Esophagus (tissue), 2 donors: ENCODE measurements at regions not wholly inside any gene's neighbourhood (a gene's known extent, or its start where the extent isn't known, plus 50 kb on each side); places are given as distances from the start of the nearest gene placed in this dataset.

Experiments
- H3K27ac ChIP-seq, 2 donors: one replicate each; pipeline ENCODE4 v1.5.1; 2013; ENCODE audit warnings: low read depth in 2 of 2, mild to moderate bottlenecking in 2 of 2, inconsistent platforms in 1 of 2, low read length in 1 of 2, moderate library complexity in 1 of 2
- H3K27me3 ChIP-seq, 2 donors: one replicate each; pipeline ENCODE4 v1.6.1; 2013; ENCODE audit warnings: low read length in 2 of 2, control low read depth in 1 of 2, mild to moderate bottlenecking in 1 of 2; ENCODE audit not compliant: insufficient read depth in 2 of 2, control insufficient read depth in 1 of 2
- H3K36me3 ChIP-seq, 2 donors: one replicate each; pipeline ENCODE4 v1.6.1; 2013; ENCODE audit warnings: low read length in 1 of 2; ENCODE audit not compliant: control insufficient read depth in 2 of 2, insufficient read depth in 2 of 2
- H3K4me1 ChIP-seq, 2 donors: one replicate each; pipeline ENCODE4 v1.6.1; 2013; ENCODE audit warnings: low read length in 1 of 2; ENCODE audit not compliant: control insufficient read depth in 2 of 2, insufficient read depth in 2 of 2
- H3K4me3 ChIP-seq, 2 donors: one replicate each; pipeline ENCODE4 v1.5.1; 2013; ENCODE audit warnings: low read length in 2 of 2, mild to moderate bottlenecking in 2 of 2, low read depth in 1 of 2, moderate library complexity in 1 of 2
- H3K9me3 ChIP-seq, 2 donors: one replicate each; pipeline ENCODE4 v1.6.1; 2013; ENCODE audit warnings: mild to moderate bottlenecking in 2 of 2, low read depth in 1 of 2, low read length in 1 of 2, moderate library complexity in 1 of 2; ENCODE audit not compliant: control insufficient read depth in 2 of 2, insufficient read depth in 1 of 2
- WGBS, 2 donors: extraction: QIAGEN DNeasy Blood & Tissue Kit; methylation state at CpG; one replicate each; pipeline ENCODE4 v1.1.7; 2013; 5-methylcytosine and 5-hydroxymethylcytosine counted together
- donor health status: healthy with polysubstance abuse.
- donor health status: Bipolar disorder and iron deficiency.

- WGBS, 2 donors, result 70 to 79% methylated on average over 11 of the region's 11 CpGs
- Histone ChIP-seq H3K27ac (peak overlapping the region in 1 of 2 donors; percentile 66), H3K36me3 (peaks cover 0 to 4% of the 10 kb centered on the region in 2 donors), H3K4me3 (no peak overlapping the region), H3K9me3 (no peaks in the 10 kb centered on the region), H3K27me3 (no peaks in the 10 kb centered on the region), H3K4me1 (peaks cover 16 to 36% of the 10 kb centered on the region in 2 donors)
Measured at GRCh38 chr9:129494113-129494789, 126.7 kb downstream of the C9orf50 start.

GRCh38 chr9:129493706-129494047 lies 127.2 kb downstream of the C9orf50 start:
- H3K27me3 ChIP-seq, result no peaks in the 10 kb centered on the region
- WGBS, 2 donors, result 77 to 83% methylated on average over 8 of the region's 8 CpGs
- peaks cover 0 to 4% of the 10 kb centered on the region in 2 donors for H3K36me3 ChIP-seq
- H3K27ac ChIP-seq, result peak overlapping the region in 1 of 2 donors; percentile 26
- no peak overlapping the region for H3K4me3 ChIP-seq
- H3K9me3 ChIP-seq, result no peaks in the 10 kb centered on the region
- peaks cover 16 to 36% of the 10 kb centered on the region in 2 donors for H3K4me1 ChIP-seq

- Histone ChIP-seq H3K27me3 (no peaks in the 10 kb centered on the region), H3K4me3 (no peak overlapping the region), H3K4me1 (peaks cover 16 to 36% of the 10 kb centered on the region in 2 donors), H3K27ac (peak overlapping the region in 1 of 2 donors; percentile 26), H3K9me3 (no peaks in the 10 kb centered on the region), H3K36me3 (peaks cover 0 to 4% of the 10 kb centered on the region in 2 donors)
- 85 to 86% methylated on average over 9 of the region's 9 CpGs for WGBS, 2 donors
Measured at GRCh38 chr9:129493002-129493705, 127.7 kb downstream of the C9orf50 start.

GRCh38 chr9:129491487-129491855 lies 129.4 kb downstream of the C9orf50 start:
- Histone ChIP-seq H3K36me3 (peaks cover 0 to 4% of the 10 kb centered on the region in 2 donors), H3K27me3 (no peaks in the 10 kb centered on the region), H3K4me3 (no peak overlapping the region), H3K4me1 (peaks cover 18 to 35% of the 10 kb centered on the region in 2 donors), H3K27ac (peak overlapping the region; percentile 99), H3K9me3 (no peaks in the 10 kb centered on the region)
- WGBS, 2 donors, result 63 to 68% methylated on average over 8 of the region's 8 CpGs

- Histone ChIP-seq H3K36me3 (peaks cover 0 to 4% of the 10 kb centered on the region in 2 donors), H3K4me3 (peak overlapping the region; percentile 7 to 43), H3K27me3 (no peaks in the 10 kb centered on the region), H3K4me1 (peaks cover 19 to 35% of the 10 kb centered on the region in 2 donors), H3K9me3 (no peaks in the 10 kb centered on the region), H3K27ac (peak overlapping the region; percentile 99)
- WGBS, 2 donors, result 46 to 49% methylated on average over 11 of the region's 11 CpGs
Measured at GRCh38 chr9:129490583-129491486, 130.1 kb downstream of the C9orf50 start.

GRCh38 chr9:129489838-129490582 lies 130.9 kb downstream of the C9orf50 start:
- WGBS, 2 donors, result 30 to 32% methylated on average over 15 of the region's 15 CpGs
- Histone ChIP-seq H3K9me3 (no peaks in the 10 kb centered on the region), H3K27me3 (no peaks in the 10 kb centered on the region), H3K4me3 (peak overlapping the region; percentile 43 to 50), H3K4me1 (peaks cover 17 to 28% of the 10 kb centered on the region in 2 donors), H3K36me3 (peaks cover 0 to 4% of the 10 kb centered on the region in 2 donors), H3K27ac (peak overlapping the region; percentile 99)

GRCh38 chr9:129487658-129488483 lies 133.0 kb downstream of the C9orf50 start:
- H3K4me3 ChIP-seq, result peak overlapping the region; percentile 43 to 44
- H3K27ac ChIP-seq, result peak overlapping the region; percentile 99
- peaks cover 19 to 38% of the 10 kb centered on the region in 2 donors for H3K4me1 ChIP-seq
- H3K36me3 ChIP-seq, result no peaks in the 10 kb centered on the region
- no peaks in the 10 kb centered on the region for H3K27me3 ChIP-seq
- H3K9me3 ChIP-seq, result no peaks in the 10 kb centered on the region
- WGBS, 2 donors, result 4 to 5% methylated on average over 31 to 46 of the region's 46 CpGs

- WGBS, 2 donors, result 58 to 60% methylated on average over 13 of the region's 13 CpGs
- Histone ChIP-seq H3K27ac (peak overlapping the region; percentile 99), H3K9me3 (no peaks in the 10 kb centered on the region), H3K27me3 (no peaks in the 10 kb centered on the region), H3K4me1 (peaks cover 19 to 38% of the 10 kb centered on the region in 2 donors), H3K36me3 (no peaks in the 10 kb centered on the region), H3K4me3 (no peak overlapping the region)
Measured at GRCh38 chr9:129486756-129487657, 133.9 kb downstream of the C9orf50 start.
